ENCODE measurements at regions not wholly inside any gene's neighbourhood (a gene's known extent, or its start where the extent isn't known, plus 50 kb on each side); places are given as distances from the start of the nearest gene placed in this dataset.

DNA sequence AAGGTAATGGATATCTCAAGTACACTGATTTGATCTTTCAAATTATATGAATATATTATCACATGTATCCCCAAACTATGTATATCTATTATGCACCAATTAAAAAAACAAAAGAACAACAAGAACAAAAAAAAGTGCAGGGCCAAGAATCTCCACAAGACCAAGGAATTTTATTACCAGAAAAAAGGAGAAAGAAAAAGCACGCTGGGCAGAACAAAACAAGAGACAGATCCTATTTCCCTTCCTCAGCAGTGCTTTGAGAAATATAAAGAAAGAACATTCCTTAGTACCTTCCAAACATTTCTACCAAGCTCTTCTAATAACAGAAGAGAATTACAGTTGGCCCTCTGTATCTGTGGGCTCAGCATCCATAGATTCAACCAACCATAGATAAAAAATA lies 144.7 kb upstream of the CREB1 start:
- TF ChIP-seq, protein P1, sequence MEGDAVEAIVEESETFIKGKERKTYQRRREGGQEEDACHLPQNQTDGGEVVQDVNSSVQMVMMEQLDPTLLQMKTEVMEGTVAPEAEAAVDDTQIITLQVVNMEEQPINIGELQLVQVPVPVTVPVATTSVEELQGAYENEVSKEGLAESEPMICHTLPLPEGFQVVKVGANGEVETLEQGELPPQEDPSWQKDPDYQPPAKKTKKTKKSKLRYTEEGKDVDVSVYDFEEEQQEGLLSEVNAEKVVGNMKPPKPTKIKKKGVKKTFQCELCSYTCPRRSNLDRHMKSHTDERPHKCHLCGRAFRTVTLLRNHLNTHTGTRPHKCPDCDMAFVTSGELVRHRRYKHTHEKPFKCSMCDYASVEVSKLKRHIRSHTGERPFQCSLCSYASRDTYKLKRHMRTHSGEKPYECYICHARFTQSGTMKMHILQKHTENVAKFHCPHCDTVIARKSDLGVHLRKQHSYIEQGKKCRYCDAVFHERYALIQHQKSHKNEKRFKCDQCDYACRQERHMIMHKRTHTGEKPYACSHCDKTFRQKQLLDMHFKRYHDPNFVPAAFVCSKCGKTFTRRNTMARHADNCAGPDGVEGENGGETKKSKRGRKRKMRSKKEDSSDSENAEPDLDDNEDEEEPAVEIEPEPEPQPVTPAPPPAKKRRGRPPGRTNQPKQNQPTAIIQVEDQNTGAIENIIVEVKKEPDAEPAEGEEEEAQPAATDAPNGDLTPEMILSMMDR (IDR thresholded peaks at IDR 0.05; ENCODE audit: low read length, missing control alignments) = no peak
- H3K4me3 ChIP-seq (replicated peaks; ENCODE audit: low read depth, low read length) = no peak overlapping the region
- DNase-seq (ENCODE audit: low read depth) = no peak

DNA sequence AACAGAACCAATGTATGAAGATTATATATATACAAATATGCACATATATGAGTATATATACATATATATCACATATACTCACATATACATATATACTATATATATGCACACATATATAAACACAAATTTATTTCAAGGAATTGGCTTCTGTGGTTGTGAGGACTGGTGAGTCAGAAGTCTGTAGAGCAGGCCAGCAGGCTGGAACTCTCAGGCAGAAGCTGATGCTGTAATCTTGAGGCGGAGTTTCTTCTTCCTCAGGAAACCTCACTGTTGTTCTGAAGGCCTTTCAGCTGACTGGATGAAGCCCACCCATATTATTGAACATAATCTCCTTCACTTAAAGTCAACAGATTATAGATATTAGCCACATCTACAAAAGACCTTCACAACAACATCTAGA lies 143.9 kb upstream of the CREB1 start:
- no peak overlapping the region for H3K4me3 ChIP-seq (replicated peaks; ENCODE audit: low read depth, low read length)
- TF ChIP-seq, protein P1 (IDR thresholded peaks at IDR 0.05; ENCODE audit: low read length, missing control alignments) = no peak
- peak; percentile 76 for DNase-seq (ENCODE audit: low read depth)

- DNase-seq (ENCODE audit: low read depth) = no peak
- TF ChIP-seq, protein P1 (IDR thresholded peaks at IDR 0.05; ENCODE audit: low read length, missing control alignments) = no peak
- no peak overlapping the region for H3K4me3 ChIP-seq (replicated peaks; ENCODE audit: low read depth, low read length)
Observed at GRCh38 chr2:207387001-207387571, 142.7 kb upstream of the CREB1 start.

GRCh38 chr2:207390302-207391095 lies 139.3 kb upstream of the CREB1 start:
- no peak for DNase-seq (ENCODE audit: low read depth)
- TF ChIP-seq, protein P1 (IDR thresholded peaks at IDR 0.05; ENCODE audit: low read length, missing control alignments) = no peak
- no peak overlapping the region for H3K4me3 ChIP-seq (replicated peaks; ENCODE audit: low read depth, low read length)

DNA sequence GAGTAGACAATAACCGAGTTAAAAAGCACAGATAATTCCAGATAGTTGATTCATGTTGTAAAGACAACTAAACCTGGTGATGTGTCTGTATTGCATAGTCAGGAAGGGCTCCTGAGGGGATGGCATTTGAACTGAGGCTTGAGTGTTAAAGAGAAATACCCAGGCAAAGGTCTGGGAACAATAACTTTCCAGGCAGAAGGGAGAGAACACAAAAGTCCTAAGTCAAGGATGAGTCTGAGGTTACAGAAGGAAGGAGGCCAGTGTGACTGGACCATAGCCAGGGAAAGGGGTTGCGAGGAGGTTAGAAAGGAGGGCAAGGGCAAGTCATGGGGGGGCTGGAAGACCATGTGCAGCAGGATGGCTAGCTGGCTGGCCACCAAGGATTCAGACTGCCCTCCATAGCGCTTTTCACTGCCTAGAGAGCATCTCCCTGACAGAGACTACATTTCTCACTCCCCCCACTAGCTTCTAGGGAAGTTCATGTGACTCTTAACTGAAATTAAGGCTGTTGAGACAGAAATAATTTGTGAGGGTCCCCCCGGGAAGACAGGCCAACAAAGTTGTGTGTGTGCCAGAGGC lies 135.5 kb upstream of the CREB1 start:
- peak; percentile 54 for DNase-seq (ENCODE audit: low read depth)
- TF ChIP-seq, protein P1 (IDR thresholded peaks at IDR 0.05; ENCODE audit: low read length, missing control alignments) = no peak
- no peak overlapping the region for H3K4me3 ChIP-seq (replicated peaks; ENCODE audit: low read depth, low read length)

DNA sequence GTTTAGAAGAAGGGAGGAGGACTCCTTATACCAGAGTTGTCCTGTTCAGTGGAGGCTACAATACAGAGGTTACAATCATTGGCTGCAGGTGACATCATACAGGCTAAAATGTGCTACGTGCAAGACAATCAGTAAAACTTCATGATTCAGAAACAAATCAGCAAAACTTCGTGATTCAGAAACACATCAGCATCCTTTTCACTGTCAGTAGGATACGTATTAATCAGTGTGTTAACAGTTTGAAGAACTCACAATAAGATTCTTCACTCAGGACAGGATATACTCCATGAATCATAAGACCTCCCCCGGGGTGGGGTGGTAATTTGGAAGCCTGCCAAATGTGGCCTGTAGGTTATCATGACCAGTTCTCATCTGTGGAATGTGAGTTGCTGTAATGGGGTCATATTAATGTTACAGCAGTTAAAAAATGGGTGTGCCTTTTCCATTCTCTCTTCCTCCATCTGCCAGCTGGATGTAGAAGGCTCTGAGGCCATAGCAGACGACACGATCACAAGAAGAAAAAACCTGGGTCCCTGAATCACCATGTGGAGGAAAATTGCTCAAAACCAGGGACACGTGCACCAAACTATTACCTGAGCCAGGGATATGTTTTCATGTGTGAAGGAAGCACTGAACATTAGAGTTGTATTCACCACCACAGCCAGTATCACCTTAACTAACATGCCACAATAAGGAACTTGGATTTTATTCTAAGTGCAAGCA lies 134.8 kb upstream of the CREB1 start:
- TF ChIP-seq, protein P1 (IDR thresholded peaks at IDR 0.05; ENCODE audit: low read length, missing control alignments) = no peak
- peak; percentile 99 for DNase-seq (ENCODE audit: low read depth)
- no peak overlapping the region for H3K4me3 ChIP-seq (replicated peaks; ENCODE audit: low read depth, low read length)
